ENCODE measurements at regions not wholly inside any gene's neighbourhood (a gene's known extent, or its start where the extent isn't known, plus 50 kb on each side); places are given as distances from the start of the nearest gene placed in this dataset.

DNA sequence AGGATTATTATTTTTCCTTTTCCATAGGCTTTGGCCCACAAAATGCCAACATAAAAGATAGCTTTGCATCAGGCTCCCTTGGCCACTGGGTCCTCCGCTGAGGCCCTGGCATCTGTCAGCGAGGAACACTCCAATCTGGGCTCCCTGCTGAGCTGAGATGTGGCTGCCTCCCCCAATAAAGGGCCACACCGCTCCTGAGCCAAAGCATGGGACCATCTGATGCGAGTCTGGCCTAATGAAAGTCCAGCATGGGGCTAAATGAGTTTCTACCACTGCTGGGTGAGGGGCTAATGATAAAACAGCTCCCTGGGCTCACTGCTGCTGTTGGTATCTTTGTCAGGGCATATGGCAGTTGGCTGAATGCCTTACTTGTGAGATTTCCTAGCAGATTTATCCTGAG is 817.5 kb upstream of the SLC35B3 start:
- H3K18ac ChIP-seq (ENCODE audit: low read length) = no peak overlapping the region
- H3K79me2 ChIP-seq (ENCODE audit: control insufficient read depth, insufficient read depth, low read length, poor library complexity) = no peaks in the 10 kb centered on the region

DNA sequence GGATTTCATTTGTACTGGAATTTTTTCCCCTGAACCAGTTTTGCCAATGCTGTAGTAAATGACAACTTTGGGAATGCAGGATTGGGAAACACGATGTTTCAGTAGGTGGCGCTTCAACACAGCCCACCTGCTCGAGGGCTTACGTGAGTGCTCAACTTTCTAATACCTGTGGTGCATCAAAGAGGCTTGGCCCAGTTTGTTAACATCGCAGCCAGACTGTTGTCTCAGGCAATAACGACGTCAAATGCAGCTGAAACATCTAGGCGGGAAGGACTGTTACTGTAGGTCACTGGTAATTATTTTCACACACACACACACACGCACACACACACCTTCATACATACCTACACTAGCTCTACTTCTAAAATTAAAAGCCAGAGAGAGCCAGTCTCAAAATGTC is 815.5 kb upstream of the SLC35B3 start:
- Histone ChIP-seq H2BK5ac (ENCODE audit: low read depth, low read length, poor library complexity) (no peak overlapping the region), H3K27ac (ENCODE audit: low read depth, low read length) (no peak overlapping the region), H2AFZ (ENCODE audit: insufficient read depth, low read length, poor library complexity) (no peak overlapping the region), H2BK120ac (ENCODE audit: insufficient read depth, low read length, poor library complexity) (no peak overlapping the region), H3K14ac (ENCODE audit: low read length) (no peak overlapping the region), H3K27me3 (ENCODE audit: insufficient read depth, low read length) (no peaks in the 10 kb centered on the region), H4K12ac (ENCODE audit: low read depth, low read length) (no peak overlapping the region), H2AK5ac (ENCODE audit: low read length) (no peak overlapping the region), H3K23ac (ENCODE audit: low read length) (no peak overlapping the region), H3K79me1 (ENCODE audit: low read length) (no peaks in the 10 kb centered on the region), H2BK12ac (ENCODE audit: low read length) (no peak overlapping the region), H3K4ac (ENCODE audit: low read depth, low read length) (no peak overlapping the region), H3K9ac (ENCODE audit: low read length) (no peak overlapping the region), H3K4me1 (ENCODE audit: control insufficient read depth in 1 of 2, insufficient read depth in 2 of 2, low read length in 2 of 2) (peaks cover 0 to 2% of the 10 kb centered on the region in 2 experiments), H4K91ac (ENCODE audit: low read depth, low read length) (no peak overlapping the region), H3K4me2 (ENCODE audit: low read length) (no peak overlapping the region), H3K36me3 (ENCODE audit: control insufficient read depth in 1 of 2, insufficient read depth in 2 of 2, low read length in 2 of 2) (no peaks in the 10 kb centered on the region), H3K79me2 (ENCODE audit: control insufficient read depth, insufficient read depth, low read length, poor library complexity) (no peaks in the 10 kb centered on the region), H3K4me3 (ENCODE audit: low read depth, low read length) (no peak overlapping the region), H3K18ac (ENCODE audit: low read length) (no peak overlapping the region), H4K8ac (ENCODE audit: low read depth, low read length) (no peak overlapping the region), H3K9me3 (ENCODE audit: insufficient read depth, low read depth, low read length) (no peaks in the 10 kb centered on the region)
- WGBS (ENCODE audit: extremely low coverage, insufficient coverage, insufficient read length) = no CpG with 5 or more reads among the region's 9 CpGs
- DNase-seq = peak; percentile 77 to 92

More for the DNA sequence above, 817.5 kb upstream of the SLC35B3 start:
- Histone ChIP-seq H2BK120ac (ENCODE audit: insufficient read depth, low read length, poor library complexity) (no peak overlapping the region), H3K4me1 (ENCODE audit: control insufficient read depth in 1 of 2, insufficient read depth in 2 of 2, low read length in 2 of 2) (peaks cover 0 to 2% of the 10 kb centered on the region in 2 experiments), H3K9me3 (ENCODE audit: insufficient read depth, low read depth, low read length) (no peaks in the 10 kb centered on the region), H3K36me3 (ENCODE audit: control insufficient read depth in 1 of 2, insufficient read depth in 2 of 2, low read length in 2 of 2) (no peaks in the 10 kb centered on the region), H3K23ac (ENCODE audit: low read length) (no peak overlapping the region), H4K8ac (ENCODE audit: low read depth, low read length) (no peak overlapping the region), H3K27ac (ENCODE audit: low read depth, low read length) (no peak overlapping the region), H2BK5ac (ENCODE audit: low read depth, low read length, poor library complexity) (no peak overlapping the region), H4K91ac (ENCODE audit: low read depth, low read length) (no peak overlapping the region), H3K14ac (ENCODE audit: low read length) (no peak overlapping the region), H3K4ac (ENCODE audit: low read depth, low read length) (no peak overlapping the region), H2BK12ac (ENCODE audit: low read length) (peak overlapping the region; percentile 7), H3K4me3 (ENCODE audit: low read depth, low read length) (no peak overlapping the region), H2AFZ (ENCODE audit: insufficient read depth, low read length, poor library complexity) (no peak overlapping the region), H2AK5ac (ENCODE audit: low read length) (no peak overlapping the region), H4K12ac (ENCODE audit: low read depth, low read length) (no peak overlapping the region), H3K4me2 (ENCODE audit: low read length) (no peak overlapping the region), H3K9ac (ENCODE audit: low read length) (no peak overlapping the region), H3K27me3 (ENCODE audit: insufficient read depth, low read length) (no peaks in the 10 kb centered on the region), H3K79me1 (ENCODE audit: low read length) (no peaks in the 10 kb centered on the region)
- no CpG with 5 or more reads among the region's 4 CpGs for WGBS (ENCODE audit: extremely low coverage, insufficient coverage, insufficient read length)
- DNase-seq = no peak

DNA sequence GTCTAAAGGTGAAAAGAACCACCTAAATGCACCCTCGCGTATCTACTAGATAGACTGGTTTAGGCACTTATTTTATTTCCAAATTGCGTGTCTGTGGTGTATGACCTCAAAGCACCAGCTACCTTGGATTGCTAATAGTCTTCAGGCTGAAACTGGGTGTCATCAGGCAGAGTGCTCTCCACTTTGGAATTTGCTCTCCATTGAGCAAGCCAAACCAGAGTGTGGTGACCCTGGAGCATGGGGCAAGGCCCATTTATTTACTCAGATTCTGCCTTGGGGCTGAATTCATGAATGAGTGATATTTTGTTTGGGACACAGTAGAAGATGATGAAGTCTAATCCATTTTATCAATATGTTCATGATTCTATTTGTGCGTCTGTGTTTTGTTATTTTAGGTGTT is 812.8 kb upstream of the SLC35B3 start:
- Histone ChIP-seq H3K4ac (ENCODE audit: low read depth, low read length) (no peak overlapping the region), H3K9me3 (ENCODE audit: insufficient read depth, low read depth, low read length) (no peaks in the 10 kb centered on the region), H4K8ac (ENCODE audit: low read depth, low read length) (no peak overlapping the region), H3K79me1 (ENCODE audit: low read length) (no peaks in the 10 kb centered on the region), H2BK5ac (ENCODE audit: low read depth, low read length, poor library complexity) (no peak overlapping the region), H3K23ac (ENCODE audit: low read length) (no peak overlapping the region), H3K79me2 (ENCODE audit: control insufficient read depth, insufficient read depth, low read length, poor library complexity) (no peaks in the 10 kb centered on the region), H2AFZ (ENCODE audit: insufficient read depth, low read length, poor library complexity) (no peak overlapping the region), H3K14ac (ENCODE audit: low read length) (no peak overlapping the region), H4K12ac (ENCODE audit: low read depth, low read length) (no peak overlapping the region), H3K4me1 (ENCODE audit: control insufficient read depth in 1 of 2, insufficient read depth in 2 of 2, low read length in 2 of 2) (peaks cover 0 to 2% of the 10 kb centered on the region in 2 experiments), H3K27me3 (ENCODE audit: insufficient read depth, low read length) (no peaks in the 10 kb centered on the region), H3K4me2 (ENCODE audit: low read length) (no peak overlapping the region), H3K18ac (ENCODE audit: low read length) (no peak overlapping the region), H3K4me3 (ENCODE audit: low read depth, low read length) (no peak overlapping the region), H4K91ac (ENCODE audit: low read depth, low read length) (no peak overlapping the region), H2BK12ac (ENCODE audit: low read length) (no peak overlapping the region), H3K27ac (ENCODE audit: low read depth, low read length) (peak overlapping the region; percentile 26), H3K9ac (ENCODE audit: low read length) (no peak overlapping the region), H2BK120ac (ENCODE audit: insufficient read depth, low read length, poor library complexity) (peak overlapping the region; percentile 43), H2AK5ac (ENCODE audit: low read length) (no peak overlapping the region), H3K36me3 (ENCODE audit: control insufficient read depth in 1 of 2, insufficient read depth in 2 of 2, low read length in 2 of 2) (no peaks in the 10 kb centered on the region)
- WGBS (ENCODE audit: extremely low coverage, insufficient coverage, insufficient read length) = no CpG with 5 or more reads among the region's 4 CpGs
- DNase-seq = peak; percentile 17 to 33

DNA sequence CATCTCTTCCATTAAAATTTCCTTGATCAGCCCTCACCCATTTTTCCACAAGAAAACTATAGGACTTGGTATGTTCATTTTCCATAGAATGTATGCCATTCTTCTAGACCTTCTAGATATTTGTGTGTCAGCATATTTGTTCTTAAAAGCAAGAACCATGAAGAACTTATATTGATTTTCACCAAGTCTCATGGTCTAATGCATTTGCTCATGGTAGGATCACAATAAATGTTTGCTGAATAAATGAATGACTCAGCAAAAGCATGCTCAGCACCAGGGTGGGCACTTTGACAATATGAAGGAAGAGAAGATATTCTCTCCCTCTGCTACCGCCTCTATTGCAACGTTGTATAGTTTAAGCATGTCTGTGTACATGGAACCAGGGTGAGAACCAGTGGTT is 805.5 kb upstream of the SLC35B3 start:
- Histone ChIP-seq H2BK12ac (ENCODE audit: low read length) (no peak overlapping the region), H3K18ac (ENCODE audit: low read length) (no peak overlapping the region), H3K27me3 (ENCODE audit: insufficient read depth, low read length) (no peaks in the 10 kb centered on the region), H3K4me1 (ENCODE audit: control insufficient read depth in 1 of 2, insufficient read depth in 2 of 2, low read length in 2 of 2) (peaks cover 0 to 4% of the 10 kb centered on the region in 2 experiments), H3K4me2 (ENCODE audit: low read length) (no peak overlapping the region), H3K14ac (ENCODE audit: low read length) (no peak overlapping the region), H2AK5ac (ENCODE audit: low read length) (no peak overlapping the region), H3K23ac (ENCODE audit: low read length) (no peak overlapping the region), H2BK5ac (ENCODE audit: low read depth, low read length, poor library complexity) (no peak overlapping the region), H4K91ac (ENCODE audit: low read depth, low read length) (no peak overlapping the region), H3K79me1 (ENCODE audit: low read length) (peaks cover 2% of the 10 kb centered on the region), H3K79me2 (ENCODE audit: control insufficient read depth, insufficient read depth, low read length, poor library complexity) (no peaks in the 10 kb centered on the region), H4K8ac (ENCODE audit: low read depth, low read length) (no peak overlapping the region), H3K27ac (ENCODE audit: low read depth, low read length) (no peak overlapping the region), H2BK120ac (ENCODE audit: insufficient read depth, low read length, poor library complexity) (no peak overlapping the region), H3K4ac (ENCODE audit: low read depth, low read length) (no peak overlapping the region), H2AFZ (ENCODE audit: insufficient read depth, low read length, poor library complexity) (no peak overlapping the region), H3K9ac (ENCODE audit: low read length) (no peak overlapping the region), H3K4me3 (ENCODE audit: low read depth, low read length) (no peak overlapping the region), H3K9me3 (ENCODE audit: insufficient read depth, low read depth, low read length) (no peaks in the 10 kb centered on the region), H3K36me3 (ENCODE audit: control insufficient read depth in 1 of 2, insufficient read depth in 2 of 2, low read length in 2 of 2) (no peaks in the 10 kb centered on the region), H4K12ac (ENCODE audit: low read depth, low read length) (no peak overlapping the region)
- no CpG with 5 or more reads among the region's 2 CpGs for WGBS (ENCODE audit: extremely low coverage, insufficient coverage, insufficient read length)
- DNase-seq = no peak
